ENCODE measurements at regions not wholly inside any gene's neighbourhood (a gene's known extent, or its start where the extent isn't known, plus 50 kb on each side); places are given as distances from the start of the nearest gene placed in this dataset.
"Not testable (repeated sequence)": the region's sequence is repeated elsewhere in the genome, so short reads cannot be mapped to it uniquely, and the experiment has no call there.

DNA sequence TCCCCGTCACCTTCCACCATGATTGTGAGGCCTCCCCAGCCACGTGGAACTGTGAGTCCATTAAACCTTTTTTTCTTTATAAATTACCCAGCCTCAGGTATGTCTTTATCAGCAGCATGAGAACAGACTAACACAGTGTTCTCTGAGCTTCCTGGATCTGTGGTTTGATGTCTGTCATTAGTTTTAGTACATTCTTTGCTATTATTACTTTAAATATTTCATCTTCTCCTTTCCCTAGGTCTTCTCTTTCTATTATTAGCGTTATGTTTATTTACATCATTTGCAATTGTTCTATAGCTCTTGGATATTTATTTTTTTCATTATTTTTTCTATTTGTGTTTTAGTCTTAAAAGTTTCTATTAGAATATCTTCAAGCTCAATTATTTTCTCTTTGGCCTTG, 1293.4 kb downstream of the GATA3 start:
- DNase-seq, result not testable (repeated sequence)

DNA sequence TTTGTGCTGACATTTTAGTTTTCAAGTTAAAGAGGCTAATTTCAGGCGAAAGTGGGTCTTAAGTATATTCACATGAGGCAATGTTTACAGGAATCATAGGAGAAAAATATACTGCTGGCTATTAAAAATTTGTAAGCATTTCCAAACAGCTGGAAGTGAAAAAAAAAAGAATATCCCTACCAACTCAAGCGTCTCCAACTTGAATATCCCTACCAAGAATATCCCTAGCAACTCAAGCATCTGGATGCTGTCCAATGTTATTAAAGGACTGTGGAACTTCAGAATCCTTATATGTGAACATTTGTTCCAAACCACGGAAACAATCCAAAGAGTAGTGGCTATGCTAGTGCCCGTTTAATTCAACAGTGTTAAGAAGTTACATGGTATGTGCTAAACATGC, 1303.0 kb downstream of the GATA3 start:
- no peak for DNase-seq

DNA sequence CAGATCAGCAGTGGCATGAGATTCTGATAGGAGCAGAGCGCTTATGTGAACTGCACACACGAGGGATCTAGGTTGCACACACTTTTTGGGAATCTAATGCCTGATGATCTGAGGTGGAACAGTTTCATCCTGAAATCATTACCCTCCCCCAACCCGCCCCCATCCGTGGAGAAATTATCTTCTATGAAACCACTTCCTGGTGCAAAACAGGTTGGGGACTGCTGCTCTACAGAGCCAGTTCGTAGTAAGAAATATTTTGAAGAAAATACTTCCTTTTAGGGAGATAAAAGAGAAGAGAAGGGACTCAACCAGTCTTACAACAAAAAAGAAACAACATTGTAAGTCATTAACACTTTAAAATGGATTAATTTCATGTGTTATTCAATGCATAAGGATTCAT, 1308.2 kb downstream of the GATA3 start:
- DNase-seq, result no peak

DNA sequence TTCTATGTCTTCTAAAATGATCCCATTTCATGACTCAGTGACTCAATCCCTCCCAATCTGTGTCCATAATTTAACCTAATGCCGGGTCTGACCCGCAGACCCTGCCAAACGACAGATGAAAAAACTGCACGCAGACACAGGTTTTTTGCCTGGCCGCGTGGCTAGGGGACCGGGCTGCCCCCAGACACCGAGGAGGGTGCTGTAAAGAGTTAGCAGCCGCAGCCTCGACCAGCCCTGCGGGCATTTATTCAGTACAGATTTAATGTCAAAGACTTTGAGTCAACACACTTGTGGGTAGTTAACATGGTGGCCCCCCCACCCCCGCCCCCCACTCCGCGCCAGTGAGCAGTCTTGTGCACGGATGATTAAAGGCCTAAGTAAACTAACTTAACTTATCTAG, 1324.7 kb downstream of the GATA3 start:
- no peak for DNase-seq

DNA sequence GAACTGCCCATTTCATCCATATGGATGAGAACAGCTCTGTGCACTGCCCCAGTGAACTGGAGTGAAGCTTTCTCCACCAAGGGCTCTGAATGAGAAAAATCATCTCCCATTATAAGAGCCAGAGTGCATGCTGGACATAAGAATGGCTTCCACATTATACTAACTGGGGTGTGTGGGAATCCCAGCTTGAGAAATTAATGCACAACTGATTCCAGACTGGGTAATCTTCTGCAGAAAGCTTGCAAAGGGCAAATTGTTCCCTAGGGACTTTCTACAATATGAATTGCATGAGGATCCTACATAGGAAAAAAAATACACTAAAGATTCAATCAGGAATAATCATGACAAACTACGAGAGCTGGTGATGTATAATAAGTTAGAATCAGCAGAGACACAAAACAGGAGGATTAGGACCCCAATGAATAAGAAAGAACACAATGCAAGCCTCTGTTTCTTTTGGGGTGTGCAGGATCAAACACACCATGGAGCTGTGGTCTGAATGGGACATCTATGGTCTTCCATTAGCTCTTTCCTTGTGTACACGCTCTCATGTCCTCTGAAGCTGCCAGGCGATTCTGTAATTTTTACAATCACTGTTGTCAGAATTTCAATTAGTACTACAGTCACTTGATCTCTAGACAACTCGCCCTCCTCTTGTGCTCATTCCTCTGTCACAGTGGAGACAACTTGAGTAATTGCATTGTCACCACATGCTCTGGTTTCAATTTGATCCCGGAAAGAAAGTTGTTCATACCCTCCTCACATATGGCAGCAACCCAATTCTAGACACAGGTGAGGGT, 1327.4 kb downstream of the GATA3 start:
- no peak for DNase-seq

DNA sequence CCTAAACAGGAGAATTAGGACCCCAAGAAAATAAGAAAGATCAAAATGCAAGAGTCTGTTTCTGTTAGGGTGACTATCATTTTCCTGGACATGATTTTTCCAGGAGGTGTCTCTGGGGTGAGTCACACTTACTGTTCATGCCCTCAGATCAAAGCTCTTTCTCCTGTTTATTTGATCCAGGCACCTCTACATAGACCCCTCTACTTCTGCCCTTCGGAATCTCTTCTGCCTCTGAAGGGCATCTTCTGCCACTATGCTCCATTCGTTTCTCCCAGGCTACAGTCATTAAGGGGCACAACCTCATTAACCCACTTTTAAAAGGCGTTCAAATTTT, 1328.0 kb downstream of the GATA3 start:
- DNase-seq, result no peak

DNA sequence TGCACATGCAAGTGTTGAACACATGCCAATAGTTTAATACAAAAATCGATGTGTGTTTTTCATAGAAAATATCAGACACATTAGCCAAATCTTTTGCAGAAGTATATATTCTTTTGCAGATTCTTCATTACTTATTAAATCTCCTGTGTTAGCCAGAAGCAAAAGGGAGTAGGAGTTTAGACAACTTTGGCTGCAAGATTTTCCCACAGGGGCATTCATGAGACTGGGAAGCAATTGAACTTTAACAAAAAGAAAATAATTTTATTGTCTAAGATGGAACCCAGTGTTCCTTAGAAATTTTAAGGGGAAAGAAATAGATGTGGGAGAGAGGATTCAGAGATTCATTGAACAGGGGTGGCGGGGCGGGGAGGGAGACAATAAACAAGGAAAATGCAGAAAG, 1336.0 kb downstream of the GATA3 start:
- DNase-seq, result no peak

DNA sequence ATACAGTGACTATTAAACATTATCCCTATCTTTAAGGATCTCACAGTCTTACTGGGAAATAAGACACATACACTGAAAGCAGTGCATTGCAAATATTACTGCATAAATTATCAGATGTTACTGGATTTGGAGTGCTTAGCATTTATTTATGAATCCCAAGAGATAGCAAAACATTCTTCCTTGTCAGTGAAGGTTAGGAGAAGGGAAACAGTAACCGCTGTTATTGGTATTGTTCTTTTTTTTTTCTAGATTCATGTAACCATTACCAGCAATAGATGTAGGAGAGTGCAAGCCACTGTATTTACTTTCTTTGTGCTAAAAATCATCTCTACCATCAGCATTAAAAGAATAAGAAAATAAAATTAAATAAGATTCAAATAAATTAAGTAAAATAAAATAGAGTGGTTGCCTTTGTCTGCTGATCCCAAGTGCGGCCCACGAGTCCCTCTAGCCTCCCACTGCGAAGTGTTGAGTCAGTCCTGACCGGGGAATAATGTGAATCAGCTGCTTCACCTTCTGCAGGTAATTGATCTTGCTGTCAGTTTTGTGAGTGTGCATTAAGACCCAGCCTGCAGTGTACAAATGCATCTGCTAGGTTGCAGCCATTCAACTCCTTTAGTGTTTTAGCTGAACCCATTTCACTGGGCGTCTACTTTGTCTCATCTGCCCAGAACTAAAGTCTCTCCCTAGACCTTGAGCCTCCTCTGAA, 1344.9 kb downstream of the GATA3 start:
- no peak for DNase-seq

DNA sequence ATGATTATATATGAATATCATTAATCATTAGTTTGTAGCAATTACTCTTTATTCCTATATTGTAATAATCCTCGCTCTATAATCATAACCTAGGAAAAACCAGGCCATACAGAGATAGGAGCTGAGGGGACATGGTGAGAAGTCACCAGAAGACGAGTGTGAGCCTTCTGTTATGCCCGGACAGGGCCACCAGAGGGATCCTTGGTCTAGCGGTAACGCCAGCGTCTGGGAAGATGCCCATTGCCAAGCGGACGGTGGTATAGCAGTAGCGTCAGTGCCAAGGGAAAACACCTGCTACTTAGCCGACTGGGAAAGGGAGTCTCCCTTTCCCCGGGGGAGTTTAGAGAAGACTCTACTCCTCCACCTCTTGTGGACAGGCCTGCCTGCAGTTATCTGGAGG, 1347.6 kb downstream of the GATA3 start:
- DNase-seq, result not testable (repeated sequence)

DNA sequence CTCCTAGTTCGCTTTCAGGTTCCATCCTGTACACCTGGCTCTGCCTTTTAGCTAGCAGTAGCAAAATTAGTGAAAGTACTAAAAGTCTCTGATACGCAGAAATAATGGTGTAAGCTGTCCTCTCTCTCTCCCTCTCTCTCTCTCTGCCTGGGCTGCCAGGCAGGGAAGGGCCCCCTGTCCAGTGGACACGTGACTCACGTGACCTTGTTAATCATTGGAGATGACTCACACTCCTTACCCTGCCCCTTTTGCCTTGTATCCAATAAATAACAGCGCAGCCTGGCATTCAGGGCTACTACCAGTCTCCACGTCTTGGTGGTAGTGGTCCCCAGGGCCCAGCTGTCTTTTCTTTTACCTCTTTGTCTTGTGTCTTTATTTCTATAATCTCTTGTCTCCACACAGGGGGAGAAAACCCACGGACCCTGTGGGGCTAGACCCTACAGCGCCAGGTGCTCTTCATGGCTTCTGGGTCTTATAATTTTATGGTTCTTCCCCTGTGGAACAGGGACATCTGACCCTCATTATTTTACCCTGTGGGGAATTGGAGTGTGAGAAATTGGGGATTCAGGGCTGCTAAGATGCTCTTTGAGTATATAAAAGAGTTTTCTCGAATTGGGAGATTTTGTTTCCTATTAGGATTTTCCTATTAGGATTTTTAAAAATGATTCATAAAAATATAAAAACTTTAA, 1348.2 kb downstream of the GATA3 start:
- not testable (repeated sequence) for DNase-seq

DNA sequence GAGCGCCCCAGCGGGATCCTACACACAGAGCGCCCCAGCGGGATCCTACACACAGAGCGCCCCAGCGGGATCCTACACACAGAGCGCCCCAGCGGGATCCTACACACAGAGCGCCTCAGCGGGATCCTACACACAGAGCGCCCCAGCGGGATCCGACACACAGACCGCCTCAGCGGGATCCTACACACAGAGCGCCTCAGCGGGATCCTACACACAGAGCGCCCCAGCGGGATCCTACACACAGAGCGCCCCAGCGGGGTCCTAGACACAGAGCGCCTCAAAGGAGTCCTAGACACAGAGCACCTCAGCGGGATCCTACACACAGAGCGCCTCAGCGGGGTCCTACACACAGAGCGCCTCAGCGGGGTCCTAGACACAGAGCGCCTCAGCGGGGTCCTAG, 1352.7 kb downstream of the GATA3 start:
- DNase-seq, result not testable (repeated sequence)

DNA sequence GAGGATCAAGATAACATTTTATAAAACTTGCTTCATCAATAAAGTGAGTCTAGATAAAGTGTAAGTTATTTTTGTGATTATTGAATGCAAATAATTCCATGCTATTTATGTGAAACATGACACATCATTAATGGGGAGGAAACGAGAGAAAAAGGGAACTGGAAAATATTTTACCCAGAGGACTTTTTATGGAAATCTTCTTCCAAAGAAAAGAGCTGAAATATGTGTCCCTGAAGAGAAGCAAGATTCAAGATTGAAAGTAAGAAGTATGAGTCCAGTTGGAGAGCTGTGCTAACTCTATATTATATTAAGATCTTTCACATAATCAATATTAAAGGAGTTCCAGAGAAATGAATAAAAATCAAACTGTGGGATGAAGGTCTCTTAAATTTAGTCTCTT, 1361.8 kb downstream of the GATA3 start:
- DNase-seq, result no peak

DNA sequence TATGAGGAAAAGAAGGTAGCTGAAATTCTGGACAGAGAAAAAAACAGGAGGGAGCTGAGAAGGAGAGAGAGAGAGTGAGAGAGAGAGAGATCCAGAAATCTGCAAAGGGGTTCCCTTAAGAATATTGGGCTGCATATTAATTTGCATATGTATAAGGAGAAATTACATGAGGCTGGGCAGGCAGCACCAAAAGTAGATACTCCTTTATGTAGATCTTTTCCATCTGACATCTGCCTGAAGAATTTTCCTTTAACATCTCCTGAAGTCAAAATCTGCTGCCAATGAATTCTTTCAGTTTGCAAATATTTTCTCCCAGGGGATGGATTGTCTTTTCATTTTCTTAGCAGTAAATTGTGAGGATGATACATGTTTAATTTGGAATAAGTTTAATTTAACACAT, 1365.3 kb downstream of the GATA3 start:
- DNase-seq, result no peak

DNA sequence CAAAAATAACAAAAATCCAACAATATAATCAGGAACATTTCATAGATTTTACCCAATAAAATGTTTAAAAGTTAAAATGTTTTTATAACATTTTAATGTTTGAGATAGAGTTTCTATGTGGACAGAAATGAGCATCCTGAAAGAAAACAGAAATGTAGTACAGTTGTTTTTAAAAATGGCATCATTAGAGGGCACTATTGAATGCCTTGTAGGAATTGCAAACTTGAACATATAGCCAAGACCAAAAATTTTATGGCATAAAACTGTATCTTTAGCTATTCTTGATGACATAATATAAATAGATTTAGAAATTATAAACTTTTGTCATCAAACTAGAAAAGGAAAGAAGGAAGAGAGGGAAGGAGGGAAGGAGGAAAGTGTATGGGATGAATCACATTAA, 1372.7 kb downstream of the GATA3 start:
- no peak for DNase-seq

DNA sequence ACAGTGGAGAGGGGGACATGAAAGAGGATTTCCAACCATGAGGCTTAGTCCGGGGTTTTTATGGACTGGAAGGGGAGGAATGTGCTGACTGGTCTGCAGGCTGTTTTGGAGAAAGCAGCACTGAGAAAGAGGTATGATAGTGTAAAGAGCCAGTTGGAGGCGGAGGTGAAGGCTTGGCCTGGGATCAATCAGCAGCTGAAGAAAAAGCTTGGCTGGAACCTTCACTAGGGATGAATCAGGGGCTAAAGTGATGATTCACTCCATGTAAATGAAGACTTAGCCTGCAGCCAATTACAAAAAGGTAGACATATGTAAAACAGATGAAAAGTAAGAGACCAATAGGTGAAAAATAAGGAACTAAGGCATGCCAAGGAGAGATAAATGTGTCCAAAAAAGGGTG, 1382.6 kb downstream of the GATA3 start:
- no peak for DNase-seq

DNA sequence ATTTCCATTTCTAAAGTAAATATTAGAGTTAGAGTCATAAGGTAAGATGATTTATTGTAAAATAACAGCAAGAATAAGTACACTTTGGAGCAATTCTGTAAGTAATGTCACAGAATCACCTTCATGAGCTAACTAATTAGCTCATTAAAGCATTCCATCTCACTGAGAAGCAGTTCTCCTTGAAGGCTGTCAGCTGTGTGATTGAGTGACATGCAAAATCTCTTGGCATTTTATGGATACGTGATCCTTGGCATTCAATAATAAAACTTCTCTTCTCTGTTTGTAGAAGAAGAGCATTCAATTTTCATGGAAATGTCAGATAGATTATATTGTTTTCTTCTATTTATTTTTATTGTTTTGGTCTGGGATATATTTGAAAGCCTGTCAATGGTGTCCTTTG, 1389.3 kb downstream of the GATA3 start:
- no peak for DNase-seq

DNA sequence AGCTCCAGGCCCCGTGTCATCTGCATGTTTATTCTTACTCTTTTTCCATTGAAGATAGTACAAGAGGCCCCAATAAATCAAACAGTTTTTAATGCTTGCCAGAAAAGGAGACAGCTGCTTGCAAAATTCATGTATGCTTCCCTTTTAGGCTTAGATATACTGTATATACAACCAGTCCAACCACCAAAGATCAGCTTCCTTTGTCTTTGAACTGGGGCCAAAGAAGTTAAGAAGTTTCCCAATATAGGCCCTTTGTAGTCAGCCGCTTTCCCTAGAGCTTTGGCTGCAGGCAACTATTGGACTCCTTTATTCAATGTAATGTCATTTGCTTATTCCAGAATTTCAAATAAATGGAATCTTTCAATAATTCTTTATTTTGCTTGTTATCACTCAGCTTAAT, 1395.0 kb downstream of the GATA3 start:
- DNase-seq, result no peak

DNA sequence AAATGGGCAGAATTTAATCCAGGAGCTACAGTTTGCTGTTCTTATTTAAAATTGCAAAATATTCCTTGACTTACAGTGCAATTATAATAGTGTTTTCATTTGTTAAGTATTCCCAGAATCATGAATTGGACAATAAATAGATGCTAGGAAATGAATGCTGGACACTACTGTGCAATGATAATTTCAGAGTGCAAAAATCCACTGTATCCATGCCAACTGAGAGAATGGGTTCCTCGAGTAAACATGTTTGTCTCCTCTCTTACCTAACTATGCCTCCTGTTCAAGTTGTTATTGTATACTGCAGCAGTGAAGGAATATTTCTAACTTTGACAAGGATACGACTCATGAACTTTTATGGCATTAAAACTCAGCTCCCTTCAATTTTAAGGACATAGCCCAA, 1396.3 kb downstream of the GATA3 start:
- DNase-seq, result no peak

DNA sequence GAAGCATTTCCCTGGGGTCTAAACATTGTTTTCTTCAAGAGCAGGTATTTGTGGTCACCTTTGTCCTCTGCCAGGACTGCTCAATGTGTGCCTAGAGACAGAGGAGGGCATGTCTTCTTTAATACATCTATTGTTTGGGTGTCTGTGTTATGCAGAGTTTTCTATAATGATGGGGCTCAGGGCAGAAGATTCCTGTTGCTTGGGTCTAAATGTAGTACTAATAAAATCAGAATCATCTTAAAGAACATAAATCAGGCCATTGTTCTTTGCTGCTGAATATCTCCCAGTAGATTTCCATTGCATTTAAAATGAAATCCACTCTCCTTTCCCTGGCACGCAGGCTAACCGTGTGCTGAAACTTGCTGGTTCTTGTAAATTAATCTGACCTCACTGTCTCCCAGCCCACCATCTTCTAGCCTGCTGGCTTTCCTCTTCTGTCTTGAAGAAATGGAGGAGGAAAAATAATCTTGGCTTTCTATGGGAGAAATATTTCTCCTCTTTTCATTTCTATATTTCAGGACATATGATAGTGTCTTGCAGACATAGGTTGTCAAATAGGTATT, 1396.8 kb downstream of the GATA3 start:
- no peak for DNase-seq

DNA sequence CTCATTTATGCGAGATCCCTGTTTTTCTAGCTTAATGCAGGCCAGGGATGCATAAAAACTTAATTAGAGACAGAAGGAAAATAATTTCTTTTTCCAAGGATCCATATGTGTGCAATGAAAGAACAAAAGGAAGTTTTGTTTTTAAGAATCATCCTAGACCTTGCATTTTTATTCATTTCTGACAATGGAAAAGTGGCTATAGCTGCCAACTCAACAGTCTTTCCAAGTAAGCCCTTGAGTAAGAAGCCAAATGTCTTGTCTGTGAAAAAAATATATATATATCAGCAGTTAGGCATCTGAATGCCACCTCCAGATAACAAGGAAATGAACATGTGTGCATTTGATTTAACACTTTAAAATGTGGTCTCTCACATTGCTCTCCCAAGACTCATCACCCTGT, 1397.6 kb downstream of the GATA3 start:
- no peak for DNase-seq

DNA sequence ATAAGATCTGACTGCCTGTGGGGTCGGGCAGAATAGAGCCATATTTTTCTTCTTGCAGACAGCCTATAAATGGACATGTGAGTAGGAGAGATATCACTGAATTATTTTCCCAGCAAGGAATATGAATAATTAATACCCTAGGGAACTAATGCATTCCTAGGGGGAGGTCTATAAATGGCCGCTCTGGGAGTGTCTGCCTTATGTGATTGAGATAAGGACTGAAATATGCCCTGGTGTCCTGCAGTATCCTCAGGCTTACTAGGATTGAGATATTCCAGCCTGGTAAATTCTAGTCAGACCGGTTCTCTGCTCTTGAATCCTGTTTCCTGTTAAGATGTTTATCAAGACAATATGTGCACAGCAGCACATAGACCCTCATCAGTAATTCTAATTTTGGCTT, 1399.4 kb downstream of the GATA3 start:
- DNase-seq, result not testable (repeated sequence)

DNA sequence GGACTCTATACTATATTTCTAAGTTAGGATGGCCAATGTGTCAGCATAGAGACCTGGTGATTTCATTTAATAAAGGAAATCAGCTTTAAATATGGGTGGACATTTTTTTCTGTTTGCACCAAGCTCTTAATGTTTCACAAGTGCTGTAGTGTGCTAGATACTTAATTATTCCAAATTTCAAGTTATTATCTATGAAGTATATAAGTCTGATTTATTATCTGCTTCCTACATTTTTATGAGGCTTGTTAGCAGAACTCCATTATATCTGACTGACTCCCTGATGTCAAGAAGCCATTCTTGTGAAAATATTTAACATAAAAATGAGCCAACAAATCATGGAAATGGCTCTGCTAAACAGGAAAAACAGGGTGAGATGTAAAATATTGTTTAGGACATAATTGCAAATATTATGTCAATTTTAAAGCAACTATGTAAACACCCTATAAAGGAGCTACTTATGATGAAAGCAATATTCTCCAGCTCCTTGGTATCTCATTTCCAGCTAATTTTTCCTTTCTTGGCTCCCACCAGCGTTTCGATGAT, 1415.2 kb downstream of the GATA3 start:
- DNase-seq, result no peak

DNA sequence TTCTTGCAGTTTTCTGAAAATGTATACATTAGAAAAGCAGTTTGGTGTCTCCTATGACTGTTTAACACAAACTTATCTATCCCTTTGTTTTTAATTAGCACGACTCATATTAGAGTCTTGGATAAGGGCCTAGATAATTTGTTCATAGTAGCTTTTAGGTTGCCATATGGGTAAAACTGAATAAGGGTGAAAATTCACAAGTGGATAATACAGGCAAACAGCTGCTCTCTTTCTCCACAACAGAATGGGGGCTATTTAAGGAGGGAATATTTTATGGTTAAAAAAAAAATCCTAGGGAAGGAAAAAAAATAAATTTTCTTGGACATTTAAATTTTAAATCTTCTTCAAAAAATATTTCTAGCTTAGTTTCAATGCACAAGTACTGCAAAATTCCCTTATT, 1416.1 kb downstream of the GATA3 start:
- DNase-seq, result no peak

DNA sequence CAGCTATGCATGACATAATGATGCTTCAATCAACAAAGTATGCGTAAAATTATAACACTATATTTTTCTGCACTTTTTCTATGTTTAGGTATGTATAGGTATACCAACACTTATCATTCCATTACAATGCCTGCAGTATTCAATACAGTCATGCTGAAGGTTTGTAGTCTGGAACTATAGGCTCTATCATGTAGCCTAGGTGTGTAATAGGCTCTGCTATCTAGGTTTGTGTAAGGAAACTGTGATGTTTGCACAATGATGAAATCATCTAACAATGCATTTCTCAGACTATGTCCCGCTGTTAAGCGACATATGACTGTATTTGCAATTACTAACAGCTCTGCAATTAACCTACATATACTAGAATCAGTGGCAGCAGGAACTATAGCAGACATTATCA, 1447.5 kb downstream of the GATA3 start:
- DNase-seq, result no peak

Data from T-helper 9 cell (primary cell).